ENCODE measurements at regions not wholly inside any gene's neighbourhood (a gene's known extent, or its start where the extent isn't known, plus 50 kb on each side); places are given as distances from the start of the nearest gene placed in this dataset.

- no peak overlapping the region for H3K27ac Mint-ChIP-seq
- H3K27me3 Mint-ChIP-seq: peaks cover 0 to 4% of the 10 kb centered on the region in 2 donors
- H3K4me3 Mint-ChIP-seq: no peak overlapping the region
- ChIA-PET POLR2A (no interaction called here), CTCF (interaction anchor here (0.6 to 1.5 kb wide), 3 partner anchors 330 to 523 kb away, joined by 3 to 5 read pairs (median 3); no protein-coding TSS in a partner anchor)
- WGBS (ENCODE audit: insufficient coverage): no CpG with 5 or more reads among the region's 7 CpGs
- H3K36me3 Mint-ChIP-seq: no peaks in the 10 kb centered on the region
- no peak for ATAC-seq (replicated peaks in 1 of 4)
- H3K4me1 ChIP-seq (ENCODE audit: control insufficient read depth in 1 of 2, extremely low read depth in 1 of 2, insufficient read depth in 2 of 2, low read length in 2 of 2): no peaks in the 10 kb centered on the region
- no peaks in the 10 kb centered on the region for H3K4me1 Mint-ChIP-seq
- H3K9me3 ChIP-seq: no peaks in the 10 kb centered on the region
- H3K4me3 ChIP-seq (ENCODE audit: control insufficient read depth in 1 of 2, extremely low read depth in 1 of 2, low read length in 1 of 2): no peak overlapping the region
- H3K9me3 Mint-ChIP-seq: peaks cover 0 to 13% (median 4%) of the 10 kb centered on the region in 3 donors
- DNase-seq: peak in 3 of 35 experiments; percentile 3 to 36 (median 3)
- no peaks in the 10 kb centered on the region for H3K27me3 ChIP-seq (replicated peaks in 1 of 2; ENCODE audit: control insufficient read depth in 2 of 2, extremely low read depth in 1 of 2, insufficient read depth in 2 of 2, low read length in 1 of 2)
- H3K27ac ChIP-seq (ENCODE audit: low read length): no peak overlapping the region
- H3K36me3 ChIP-seq (ENCODE audit: control insufficient read depth in 2 of 2, extremely low read depth in 1 of 2, insufficient read depth in 1 of 2, low read length in 1 of 2): no peaks in the 10 kb centered on the region
Observed at GRCh38 chr5:40165789-40166728, 513.7 kb upstream of the PTGER4 start.

GRCh38 chr5:40165106-40165788 is 514.5 kb upstream of the PTGER4 start:
- H3K9me3 Mint-ChIP-seq: peaks cover 0 to 9% (median 4%) of the 10 kb centered on the region in 3 donors
- ChIA-PET CTCF (interaction anchor here (0.6 to 1.5 kb wide), 2 partner anchors 487 to 524 kb away, joined by 3 read pairs; no protein-coding TSS in a partner anchor), POLR2A (no interaction called here)
- H3K27ac ChIP-seq (ENCODE audit: low read length): no peak overlapping the region
- no peaks in the 10 kb centered on the region for H3K27me3 ChIP-seq (replicated peaks in 1 of 2; ENCODE audit: control insufficient read depth in 2 of 2, extremely low read depth in 1 of 2, insufficient read depth in 2 of 2, low read length in 1 of 2)
- H3K36me3 Mint-ChIP-seq: no peaks in the 10 kb centered on the region
- whole genome bisulfite sequencing (ENCODE audit: insufficient coverage): 91% methylated on average over 2 of the region's 6 CpGs
- no peak overlapping the region for H3K4me3 Mint-ChIP-seq
- H3K4me1 Mint-ChIP-seq: no peaks in the 10 kb centered on the region
- no peaks in the 10 kb centered on the region for H3K36me3 ChIP-seq (ENCODE audit: control insufficient read depth in 2 of 2, extremely low read depth in 1 of 2, insufficient read depth in 1 of 2, low read length in 1 of 2)
- no peaks in the 10 kb centered on the region for H3K9me3 ChIP-seq
- DNase-seq: no peak
- no peak overlapping the region for H3K27ac Mint-ChIP-seq
- peaks cover 2 to 4% of the 10 kb centered on the region in 2 donors for H3K27me3 Mint-ChIP-seq
- H3K4me3 ChIP-seq (ENCODE audit: control insufficient read depth in 1 of 2, extremely low read depth in 1 of 2, low read length in 1 of 2): no peak overlapping the region
- no peak for ATAC-seq (replicated peaks in 1 of 4)
- H3K4me1 ChIP-seq (ENCODE audit: control insufficient read depth in 1 of 2, extremely low read depth in 1 of 2, insufficient read depth in 2 of 2, low read length in 2 of 2): no peaks in the 10 kb centered on the region

GRCh38 chr5:40160435-40160834 is 519.3 kb upstream of the PTGER4 start:
- Histone ChIP-seq H3K36me3 (ENCODE audit: control insufficient read depth in 2 of 2, extremely low read depth in 1 of 2, insufficient read depth in 1 of 2, low read length in 1 of 2) (no peaks in the 10 kb centered on the region), H3K27ac (ENCODE audit: low read length) (no peak overlapping the region), H3K4me1 (ENCODE audit: control insufficient read depth in 1 of 2, extremely low read depth in 1 of 2, insufficient read depth in 2 of 2, low read length in 2 of 2) (no peaks in the 10 kb centered on the region), H3K9me3 (no peaks in the 10 kb centered on the region), H3K4me3 (ENCODE audit: control insufficient read depth in 1 of 2, extremely low read depth in 1 of 2, low read length in 1 of 2) (no peak overlapping the region), H3K27me3 (replicated peaks in 1 of 2; ENCODE audit: control insufficient read depth in 2 of 2, extremely low read depth in 1 of 2, insufficient read depth in 2 of 2, low read length in 1 of 2) (no peaks in the 10 kb centered on the region)
- H3K4me3 Mint-ChIP-seq: no peak overlapping the region
- WGBS (ENCODE audit: insufficient coverage): 97% methylated on average over 7 of the region's 7 CpGs
- peaks cover 2 to 4% of the 10 kb centered on the region in 2 donors for H3K27me3 Mint-ChIP-seq
- H3K4me1 Mint-ChIP-seq: no peaks in the 10 kb centered on the region
- POLR2A ChIA-PET: no interaction called here
- H3K36me3 Mint-ChIP-seq: no peaks in the 10 kb centered on the region
- DNase-seq: no peak
- ATAC-seq (replicated peaks in 1 of 4): no peak
- H3K9me3 Mint-ChIP-seq: no peaks in the 10 kb centered on the region
- CTCF ChIA-PET: no interaction called here
- no peak overlapping the region for H3K27ac Mint-ChIP-seq

- Mint-ChIP-seq H3K4me3 (no peak overlapping the region), H3K9me3 (no peaks in the 10 kb centered on the region), H3K4me1 (no peaks in the 10 kb centered on the region), H3K27ac (no peak overlapping the region), H3K36me3 (no peaks in the 10 kb centered on the region), H3K27me3 (peaks cover 0 to 4% of the 10 kb centered on the region in 2 donors)
- Histone ChIP-seq H3K27me3 (replicated peaks in 1 of 2; ENCODE audit: control insufficient read depth in 2 of 2, extremely low read depth in 1 of 2, insufficient read depth in 2 of 2, low read length in 1 of 2) (no peaks in the 10 kb centered on the region), H3K4me1 (ENCODE audit: control insufficient read depth in 1 of 2, extremely low read depth in 1 of 2, insufficient read depth in 2 of 2, low read length in 2 of 2) (no peaks in the 10 kb centered on the region), H3K36me3 (ENCODE audit: control insufficient read depth in 2 of 2, extremely low read depth in 1 of 2, insufficient read depth in 1 of 2, low read length in 1 of 2) (no peaks in the 10 kb centered on the region), H3K27ac (ENCODE audit: low read length) (no peak overlapping the region), H3K4me3 (ENCODE audit: control insufficient read depth in 1 of 2, extremely low read depth in 1 of 2, low read length in 1 of 2) (no peak overlapping the region), H3K9me3 (no peaks in the 10 kb centered on the region)
- WGBS (ENCODE audit: insufficient coverage): no CpG with 5 or more reads among the region's 1 CpG
- ATAC-seq (replicated peaks in 1 of 4): no peak
- no peak for DNase-seq
- ChIA-PET POLR2A (no interaction called here), CTCF (no interaction called here)
Observed at GRCh38 chr5:40154194-40154593, 525.5 kb upstream of the PTGER4 start.

- 44% methylated on average over 1 of the region's 1 CpG for WGBS (ENCODE audit: insufficient coverage)
- H3K27ac Mint-ChIP-seq: no peak overlapping the region
- H3K4me1 Mint-ChIP-seq: no peaks in the 10 kb centered on the region
- DNase-seq (no peak), ATAC-seq (replicated peaks in 1 of 4) (no peak)
- H3K27ac ChIP-seq (ENCODE audit: low read length): no peak overlapping the region
- no peaks in the 10 kb centered on the region for H3K27me3 ChIP-seq (replicated peaks in 1 of 2; ENCODE audit: control insufficient read depth in 2 of 2, extremely low read depth in 1 of 2, insufficient read depth in 2 of 2, low read length in 1 of 2)
- ChIA-PET CTCF (no interaction called here), POLR2A (no interaction called here)
- H3K9me3 Mint-ChIP-seq: no peaks in the 10 kb centered on the region
- H3K4me1 ChIP-seq (ENCODE audit: control insufficient read depth in 1 of 2, extremely low read depth in 1 of 2, insufficient read depth in 2 of 2, low read length in 2 of 2): no peaks in the 10 kb centered on the region
- H3K27me3 Mint-ChIP-seq: peaks cover 0 to 9% of the 10 kb centered on the region in 2 donors
- no peaks in the 10 kb centered on the region for H3K36me3 ChIP-seq (ENCODE audit: control insufficient read depth in 2 of 2, extremely low read depth in 1 of 2, insufficient read depth in 1 of 2, low read length in 1 of 2)
- H3K4me3 Mint-ChIP-seq: no peak overlapping the region
- no peaks in the 10 kb centered on the region for H3K36me3 Mint-ChIP-seq
- H3K9me3 ChIP-seq: no peaks in the 10 kb centered on the region
- H3K4me3 ChIP-seq (ENCODE audit: control insufficient read depth in 1 of 2, extremely low read depth in 1 of 2, low read length in 1 of 2): no peak overlapping the region
Observed at GRCh38 chr5:40150896-40151295, 528.8 kb upstream of the PTGER4 start.

GRCh38 chr5:40141896-40142295 is 537.8 kb upstream of the PTGER4 start:
- H3K4me3 Mint-ChIP-seq: no peak overlapping the region
- H3K27ac Mint-ChIP-seq: no peak overlapping the region
- H3K4me3 ChIP-seq (ENCODE audit: control insufficient read depth in 1 of 2, extremely low read depth in 1 of 2, low read length in 1 of 2): no peak overlapping the region
- H3K27me3 ChIP-seq (replicated peaks in 1 of 2; ENCODE audit: control insufficient read depth in 2 of 2, extremely low read depth in 1 of 2, insufficient read depth in 2 of 2, low read length in 1 of 2): no peaks in the 10 kb centered on the region
- DNase-seq: no peak
- H3K4me1 Mint-ChIP-seq: no peaks in the 10 kb centered on the region
- no peaks in the 10 kb centered on the region for H3K9me3 ChIP-seq
- no peak overlapping the region for H3K27ac ChIP-seq (ENCODE audit: low read length)
- H3K36me3 Mint-ChIP-seq: peaks cover 3% of the 10 kb centered on the region
- ATAC-seq (replicated peaks in 1 of 4): no peak
- ChIA-PET CTCF (interaction anchor here in 1 of 2 donors (1.2 kb wide), 1 partner anchor 9 kb away, joined by 3 read pairs; no protein-coding TSS in a partner anchor), POLR2A (interaction anchor here in 1 of 2 donors (0.6 kb wide), 1 partner anchor 137 kb away, joined by 5 read pairs; no protein-coding TSS in a partner anchor)
- H3K4me1 ChIP-seq (ENCODE audit: control insufficient read depth in 1 of 2, extremely low read depth in 1 of 2, insufficient read depth in 2 of 2, low read length in 2 of 2): no peaks in the 10 kb centered on the region
- no peaks in the 10 kb centered on the region for H3K36me3 ChIP-seq (ENCODE audit: control insufficient read depth in 2 of 2, extremely low read depth in 1 of 2, insufficient read depth in 1 of 2, low read length in 1 of 2)
- no peaks in the 10 kb centered on the region for H3K27me3 Mint-ChIP-seq
- no peaks in the 10 kb centered on the region for H3K9me3 Mint-ChIP-seq

Measured in T-cell (primary cell).